ENCODE measurements at regions not wholly inside any gene's neighbourhood (a gene's known extent, or its start where the extent isn't known, plus 50 kb on each side); places are given as distances from the start of the nearest gene placed in this dataset.

GRCh38 chr7:38057829-38058228 lies 120.2 kb upstream of the STARD3NL start:
- H3K4me1 Mint-ChIP-seq: no peaks in the 10 kb centered on the region
- H3K36me3 Mint-ChIP-seq (ENCODE audit: low read depth): no peaks in the 10 kb centered on the region

GRCh38 chr7:38060116-38060515 lies 117.9 kb upstream of the STARD3NL start:
- TF ChIP-seq, protein P1, sequence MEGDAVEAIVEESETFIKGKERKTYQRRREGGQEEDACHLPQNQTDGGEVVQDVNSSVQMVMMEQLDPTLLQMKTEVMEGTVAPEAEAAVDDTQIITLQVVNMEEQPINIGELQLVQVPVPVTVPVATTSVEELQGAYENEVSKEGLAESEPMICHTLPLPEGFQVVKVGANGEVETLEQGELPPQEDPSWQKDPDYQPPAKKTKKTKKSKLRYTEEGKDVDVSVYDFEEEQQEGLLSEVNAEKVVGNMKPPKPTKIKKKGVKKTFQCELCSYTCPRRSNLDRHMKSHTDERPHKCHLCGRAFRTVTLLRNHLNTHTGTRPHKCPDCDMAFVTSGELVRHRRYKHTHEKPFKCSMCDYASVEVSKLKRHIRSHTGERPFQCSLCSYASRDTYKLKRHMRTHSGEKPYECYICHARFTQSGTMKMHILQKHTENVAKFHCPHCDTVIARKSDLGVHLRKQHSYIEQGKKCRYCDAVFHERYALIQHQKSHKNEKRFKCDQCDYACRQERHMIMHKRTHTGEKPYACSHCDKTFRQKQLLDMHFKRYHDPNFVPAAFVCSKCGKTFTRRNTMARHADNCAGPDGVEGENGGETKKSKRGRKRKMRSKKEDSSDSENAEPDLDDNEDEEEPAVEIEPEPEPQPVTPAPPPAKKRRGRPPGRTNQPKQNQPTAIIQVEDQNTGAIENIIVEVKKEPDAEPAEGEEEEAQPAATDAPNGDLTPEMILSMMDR (IDR thresholded peaks at IDR 0.05): no peak
- Mint-ChIP-seq H3K4me1 (no peaks in the 10 kb centered on the region), H3K4me3 (no peak overlapping the region), H3K9me3 (no peaks in the 10 kb centered on the region), H3K36me3 (ENCODE audit: low read depth) (no peaks in the 10 kb centered on the region), H3K27ac (no peak overlapping the region), H3K27me3 (ENCODE audit: low read depth, poor library complexity) (peaks cover 7% of the 10 kb centered on the region)
- no peak for DNase-seq

More at GRCh38 chr7:38057829-38058228, 120.2 kb upstream of the STARD3NL start:
- Mint-ChIP-seq H3K27ac (no peak overlapping the region), H3K9me3 (no peaks in the 10 kb centered on the region), H3K4me3 (no peak overlapping the region), H3K27me3 (ENCODE audit: low read depth, poor library complexity) (peaks cover 13% of the 10 kb centered on the region)
- DNase-seq: no peak
- TF ChIP-seq, protein P1 (IDR thresholded peaks at IDR 0.05): no peak

GRCh38 chr7:38060637-38061036 lies 117.4 kb upstream of the STARD3NL start:
- no peaks in the 10 kb centered on the region for H3K4me1 Mint-ChIP-seq
- H3K9me3 Mint-ChIP-seq: no peaks in the 10 kb centered on the region
- H3K27me3 Mint-ChIP-seq (ENCODE audit: low read depth, poor library complexity): peaks cover 7% of the 10 kb centered on the region
- no peaks in the 10 kb centered on the region for H3K36me3 Mint-ChIP-seq (ENCODE audit: low read depth)
- no peak for DNase-seq
- no peak overlapping the region for H3K27ac Mint-ChIP-seq
- TF ChIP-seq, protein P1 (IDR thresholded peaks at IDR 0.05): no peak
- H3K4me3 Mint-ChIP-seq: no peak overlapping the region

GRCh38 chr7:38066391-38066790 lies 111.7 kb upstream of the STARD3NL start:
- no peaks in the 10 kb centered on the region for H3K27me3 Mint-ChIP-seq (ENCODE audit: low read depth, poor library complexity)
- H3K9me3 Mint-ChIP-seq: no peaks in the 10 kb centered on the region
- no peak for DNase-seq
- H3K4me3 Mint-ChIP-seq: no peak overlapping the region
- no peaks in the 10 kb centered on the region for H3K4me1 Mint-ChIP-seq
- TF ChIP-seq, protein P1 (IDR thresholded peaks at IDR 0.05): no peak
- H3K27ac Mint-ChIP-seq: no peak overlapping the region
- H3K36me3 Mint-ChIP-seq (ENCODE audit: low read depth): no peaks in the 10 kb centered on the region

GRCh38 chr7:38068461-38068860 lies 109.6 kb upstream of the STARD3NL start:
- no peak for DNase-seq
- TF ChIP-seq, protein P1 (IDR thresholded peaks at IDR 0.05): no peak
- Mint-ChIP-seq H3K36me3 (ENCODE audit: low read depth) (no peaks in the 10 kb centered on the region), H3K4me3 (no peak overlapping the region), H3K9me3 (no peaks in the 10 kb centered on the region), H3K4me1 (no peaks in the 10 kb centered on the region), H3K27ac (no peak overlapping the region), H3K27me3 (ENCODE audit: low read depth, poor library complexity) (no peaks in the 10 kb centered on the region)

DNA sequence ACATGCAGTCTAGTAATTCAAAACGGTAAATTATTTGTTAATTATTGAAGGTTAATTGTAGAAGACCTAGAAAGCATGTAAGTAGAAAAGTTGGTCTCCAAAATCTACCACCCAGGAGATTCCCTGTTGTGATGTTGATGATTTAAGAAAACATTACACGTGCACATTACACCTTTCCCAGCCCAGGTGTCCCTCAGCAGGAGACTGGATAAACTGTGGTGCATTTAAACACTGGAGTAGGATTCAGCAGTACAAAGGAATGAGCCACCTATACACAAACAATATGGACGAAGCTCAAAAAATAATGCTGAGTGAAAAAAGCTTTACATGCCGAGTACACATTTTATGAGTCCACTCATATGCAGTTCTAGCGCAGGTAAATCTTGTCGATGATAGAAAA lies 109.0 kb upstream of the STARD3NL start:
- Mint-ChIP-seq H3K27ac (no peak overlapping the region), H3K36me3 (ENCODE audit: low read depth) (no peaks in the 10 kb centered on the region), H3K27me3 (ENCODE audit: low read depth, poor library complexity) (no peaks in the 10 kb centered on the region), H3K4me1 (no peaks in the 10 kb centered on the region), H3K9me3 (no peaks in the 10 kb centered on the region), H3K4me3 (no peak overlapping the region)
- TF ChIP-seq, protein P1 (IDR thresholded peaks at IDR 0.05): no peak
- no peak for DNase-seq

Measured in nephron progenitor cell (in vitro differentiated cells).